Stomach (tissue), 4 donors: ENCODE measurements at regions not wholly inside any gene's neighbourhood (a gene's known extent, or its start where the extent isn't known, plus 50 kb on each side); places are given as distances from the start of the nearest gene placed in this dataset.

Experiments used
- POLR2AphosphoS5 ChIP-seq, 3 donors: sonication (generic); formaldehyde crosslinking; IDR thresholded peaks; one replicate each; pipeline ENCODE4 v1.6.1; 2016; ENCODE audit warnings: antibody characterized with exemption in 3 of 3
- TF ChIP-seq, protein P1 (sequence below), 7 experiments: fragments of 450-650 bp in 4 of 7; fragments of 200-600 bp in 3 of 7; sonication (generic) in 3 of 7; IDR thresholded peaks; one replicate each; pipeline ENCODE4 v1.5.1; 2016 to 2019; ENCODE audit warnings: antibody characterized with exemption in 7 of 7, control low read depth in 2 of 7, mild to moderate bottlenecking in 1 of 7

DNA sequence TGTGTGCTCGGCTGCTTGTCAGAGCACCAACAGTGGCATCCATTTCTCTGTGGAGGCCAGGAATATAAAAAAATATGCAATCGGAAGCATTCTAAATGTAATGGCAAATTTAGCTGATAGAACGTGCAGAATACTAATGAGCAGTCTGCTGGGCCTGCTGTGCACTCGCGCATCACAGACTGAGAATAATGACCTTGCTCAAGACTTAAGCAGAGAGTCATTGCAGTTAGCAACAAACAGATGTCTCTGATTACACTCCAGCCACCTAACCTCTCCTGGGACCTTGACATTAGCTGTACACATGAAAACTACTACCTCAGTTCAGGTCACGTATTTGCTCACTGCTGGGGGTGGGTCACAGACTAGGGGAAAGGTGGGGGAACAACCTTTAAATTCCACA, 269.2 kb upstream of the DAAM1 start:
- TF ChIP-seq, protein P1, sequence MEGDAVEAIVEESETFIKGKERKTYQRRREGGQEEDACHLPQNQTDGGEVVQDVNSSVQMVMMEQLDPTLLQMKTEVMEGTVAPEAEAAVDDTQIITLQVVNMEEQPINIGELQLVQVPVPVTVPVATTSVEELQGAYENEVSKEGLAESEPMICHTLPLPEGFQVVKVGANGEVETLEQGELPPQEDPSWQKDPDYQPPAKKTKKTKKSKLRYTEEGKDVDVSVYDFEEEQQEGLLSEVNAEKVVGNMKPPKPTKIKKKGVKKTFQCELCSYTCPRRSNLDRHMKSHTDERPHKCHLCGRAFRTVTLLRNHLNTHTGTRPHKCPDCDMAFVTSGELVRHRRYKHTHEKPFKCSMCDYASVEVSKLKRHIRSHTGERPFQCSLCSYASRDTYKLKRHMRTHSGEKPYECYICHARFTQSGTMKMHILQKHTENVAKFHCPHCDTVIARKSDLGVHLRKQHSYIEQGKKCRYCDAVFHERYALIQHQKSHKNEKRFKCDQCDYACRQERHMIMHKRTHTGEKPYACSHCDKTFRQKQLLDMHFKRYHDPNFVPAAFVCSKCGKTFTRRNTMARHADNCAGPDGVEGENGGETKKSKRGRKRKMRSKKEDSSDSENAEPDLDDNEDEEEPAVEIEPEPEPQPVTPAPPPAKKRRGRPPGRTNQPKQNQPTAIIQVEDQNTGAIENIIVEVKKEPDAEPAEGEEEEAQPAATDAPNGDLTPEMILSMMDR (IDR thresholded peaks at IDR 0.05): no peak
- no peak for TF ChIP-seq POLR2AphosphoS5 (IDR thresholded peaks at IDR 0.05)
